ENCODE measurements at regions not wholly inside any gene's neighbourhood (a gene's known extent, or its start where the extent isn't known, plus 50 kb on each side); places are given as distances from the start of the nearest gene placed in this dataset.

GRCh38 chr17:5640726-5641125, 56.4 kb upstream of the NLRP1 start:
- CTCF ChIA-PET, result no interaction called here

More at GRCh38 chr17:5640726-5641125, 56.4 kb upstream of the NLRP1 start:
- POLR2A ChIA-PET (ENCODE audit: unreplicated experiment), result no interaction called here
- no peak for TF ChIP-seq MAFK (IDR thresholded peaks at IDR 0.05; ENCODE audit: low read depth, low read length)
- TF ChIP-seq SMC3 (IDR thresholded peaks at IDR 0.05; ENCODE audit: low read depth, low read length), result no peak
- TF ChIP-seq NFE2L2 (IDR thresholded peaks at IDR 0.05; ENCODE audit: low read depth, low read length), result no peak
- no peak for TF ChIP-seq MXI1 (IDR thresholded peaks at IDR 0.05; ENCODE audit: borderline replicate concordance, low read depth, low read length)
- no peak for TF ChIP-seq BHLHE40 (IDR thresholded peaks at IDR 0.05; ENCODE audit: low read depth, low read length)
- no peak for TF ChIP-seq MAZ (IDR thresholded peaks at IDR 0.05; ENCODE audit: borderline replicate concordance, low read depth, low read length)
- no peak for TF ChIP-seq CEBPB (IDR thresholded peaks at IDR 0.05; ENCODE audit: low read depth, low read length)
- TF ChIP-seq CHD1 (IDR thresholded peaks at IDR 0.05; ENCODE audit: low read depth, low read length), result no peak
- TF ChIP-seq RFX5 (IDR thresholded peaks at IDR 0.05; ENCODE audit: low read depth, low read length), result no peak
- no peak for TF ChIP-seq USF2 (IDR thresholded peaks at IDR 0.05; ENCODE audit: low read depth, low read length)
- TF ChIP-seq CTCF (conservative IDR thresholded peaks at IDR 0.05; ENCODE audit: low read depth, low read length), result no peak
- TF ChIP-seq FOS (IDR thresholded peaks at IDR 0.05; ENCODE audit: low read depth, low read length), result no peak
- ATAC-seq (ENCODE audit: low read depth), result no peak
- WGBS, 2 experiments (ENCODE audit: extremely low coverage in 2 of 2, insufficient read length in 1 of 2), result 40% methylated on average over 1 of the region's 2 CpGs; no CpG with 5 or more reads in 1 of the 2 experiments
- intact Hi-C loops (cut with micrococcal nuclease) (no loop called here), in situ Hi-C loops (cut with MboI; ENCODE audit: low sequenced_read_pairs) (no loop called here), dilution Hi-C loops (cut with HindIII; ENCODE audit: low sequenced_read_pairs, unreplicated experiment) (no loop called here)
- H4K20me1 ChIP-seq (ENCODE audit: insufficient read depth, low read length), result no peaks in the 10 kb centered on the region
- no peak overlapping the region for H2BK120ac ChIP-seq (ENCODE audit: low read depth, low read length)
- no peak overlapping the region for H3K4ac ChIP-seq (ENCODE audit: low read depth, low read length)
- H3K4me3 ChIP-seq (ENCODE audit: insufficient read depth, low read depth, low read length), result no peak overlapping the region
- H3K14ac ChIP-seq (replicated peaks; ENCODE audit: low read depth, low read length), result no peak overlapping the region
- H2AK5ac ChIP-seq (ENCODE audit: low read depth, low read length), result no peak overlapping the region
- H3K9me1 ChIP-seq (ENCODE audit: insufficient read depth, low read length), result no peaks in the 10 kb centered on the region
- H3K4me1 ChIP-seq (ENCODE audit: control insufficient read depth, insufficient read depth, low read length), result no peaks in the 10 kb centered on the region
- no peak overlapping the region for H3K4me2 ChIP-seq (ENCODE audit: low read depth, low read length)
- no peak overlapping the region for H2AFZ ChIP-seq (replicated peaks; ENCODE audit: low read length, poor library complexity)
- no peak overlapping the region for H3K9ac ChIP-seq (ENCODE audit: low read depth, low read length)
- no peaks in the 10 kb centered on the region for H3K9me3 ChIP-seq (ENCODE audit: control insufficient read depth, insufficient read depth, low read length)
- no peak for DNase-seq
- H3K27ac ChIP-seq (ENCODE audit: insufficient read depth, low read length), result no peak overlapping the region
- no peak overlapping the region for H2BK5ac ChIP-seq (ENCODE audit: low read depth, low read length, poor library complexity, severe bottlenecking)
- H2AK9ac ChIP-seq (replicated peaks; ENCODE audit: low read depth, low read length, poor library complexity), result no peak overlapping the region
- H3K56ac ChIP-seq (ENCODE audit: extremely low read depth, insufficient read depth, low read length), result no peak overlapping the region
- no peak overlapping the region for H4K5ac ChIP-seq (ENCODE audit: low read depth, low read length)
- no TSS peak for BruUV-seq (replicated peaks)
- H3K36me3 ChIP-seq (ENCODE audit: control insufficient read depth, insufficient read depth, low read length), result no peaks in the 10 kb centered on the region
- H4K8ac ChIP-seq (ENCODE audit: low read depth in 2 of 2, low read length in 2 of 2), result no peak overlapping the region
- H3K27me3 ChIP-seq (ENCODE audit: control insufficient read depth, insufficient read depth, low read length), result no peaks in the 10 kb centered on the region; the same call in 1 of the 2 replicates
- no peak overlapping the region for H4K91ac ChIP-seq (ENCODE audit: insufficient read depth, low read depth, low read length)
- no peak overlapping the region for H2BK15ac ChIP-seq (ENCODE audit: low read depth, low read length)
- no peak overlapping the region for H3K23ac ChIP-seq (ENCODE audit: low read depth, low read length)
- no peak overlapping the region for H2BK20ac ChIP-seq (ENCODE audit: low read depth, low read length)
- H3K18ac ChIP-seq (ENCODE audit: low read depth, low read length), result no peak overlapping the region
- H3K79me1 ChIP-seq (ENCODE audit: low read depth in 1 of 2, low read length in 2 of 2), result no peaks in the 10 kb centered on the region
